NCI-H1436 treated with DMSO at 0.1 percent for 48 hours (cell line): ENCODE measurements at regions not wholly inside any gene's neighbourhood (a gene's known extent, or its start where the extent isn't known, plus 50 kb on each side); places are given as distances from the start of the nearest gene placed in this dataset.

Source experiments
- DNase-seq: peaks from one replicate; lab custom pipeline; 2025; lab: John Stamatoyannopoulos, UW

GRCh38 chr3:174403831-174404230 is 455.3 kb upstream of the NAALADL2 start:
- no peak for DNase-seq

- no peak for DNase-seq
These were observed 450.8 kb upstream of the NAALADL2 start for GRCh38 chr3:174408310-174408709.

GRCh38 chr3:174409086-174409743 is 449.9 kb upstream of the NAALADL2 start:
- no peak for DNase-seq

GRCh38 chr3:174413062-174413912 is 445.8 kb upstream of the NAALADL2 start:
- DNase-seq: no peak

GRCh38 chr3:174414902-174415301 is 444.2 kb upstream of the NAALADL2 start:
- no peak for DNase-seq

- DNase-seq: no peak
These were observed 441.6 kb upstream of the NAALADL2 start for GRCh38 chr3:174417573-174417972.

GRCh38 chr3:174419216-174419615 is 439.9 kb upstream of the NAALADL2 start:
- no peak for DNase-seq

- DNase-seq: no peak
These were observed 435.2 kb upstream of the NAALADL2 start for GRCh38 chr3:174423936-174424335.

GRCh38 chr3:174424656-174425055 is 434.5 kb upstream of the NAALADL2 start:
- no peak for DNase-seq

- DNase-seq: no peak
These were observed 433.7 kb upstream of the NAALADL2 start for GRCh38 chr3:174425422-174425821.

GRCh38 chr3:174430986-174431385 is 428.1 kb upstream of the NAALADL2 start:
- DNase-seq: no peak

GRCh38 chr3:174431717-174432116 is 427.4 kb upstream of the NAALADL2 start:
- no peak for DNase-seq

GRCh38 chr3:174436367-174436766 is 422.8 kb upstream of the NAALADL2 start:
- DNase-seq: no peak

- no peak for DNase-seq
These were observed 420.5 kb upstream of the NAALADL2 start for GRCh38 chr3:174438501-174439145.

GRCh38 chr3:174439331-174440252 is 419.5 kb upstream of the NAALADL2 start:
- DNase-seq: no peak

- DNase-seq: no peak
These were observed 418.9 kb upstream of the NAALADL2 start for GRCh38 chr3:174440253-174440701.

GRCh38 chr3:174440741-174441587 is 418.2 kb upstream of the NAALADL2 start:
- peak; percentile 37 for DNase-seq

- DNase-seq: no peak
These were observed 417.4 kb upstream of the NAALADL2 start for GRCh38 chr3:174441588-174442301.

GRCh38 chr3:174442302-174442682 is 416.8 kb upstream of the NAALADL2 start:
- DNase-seq: no peak

GRCh38 chr3:174444391-174444790 is 414.7 kb upstream of the NAALADL2 start:
- no peak for DNase-seq
